OCI-LY3 (cell line): ENCODE measurements at regions not wholly inside any gene's neighbourhood (a gene's known extent, or its start where the extent isn't known, plus 50 kb on each side); places are given as distances from the start of the nearest gene placed in this dataset.
"Not testable (repeated sequence)": the region's sequence is repeated elsewhere in the genome, so short reads cannot be mapped to it uniquely, and the experiment has no call there.

ENCODE experiments used
- H2AFZ ChIP-seq: fragments of 200-600, 300-600 bp; shearing (Covaris generic); 2 replicates; pipeline ENCODE4 v1.6.0; 2014; ENCODE audit warnings: antibody characterized with exemption, low read depth, low read length
- H3K27ac ChIP-seq: fragments of 200-600, 300-600 bp; sonication (generic); 2 replicates; pipeline ENCODE4 v1.5.1; 2014; ENCODE audit warnings: mild to moderate bottlenecking, low read length, moderate library complexity, mixed read lengths
- H3K27me3 ChIP-seq: fragments of 200-600, 300-600 bp; sonication (generic); 2 replicates; pipeline ENCODE4 v1.6.1; 2014; ENCODE audit warnings: low read depth, low read length, mixed read lengths
- H3K36me3 ChIP-seq: fragments of 200-600, 300-600 bp; sonication (generic); replicated peaks from 2 replicates; pipeline ENCODE3; 2014; ENCODE audit warnings: low read depth, low read length, mixed read lengths
- H3K4me1 ChIP-seq: fragments of 300-600, 200-600 bp; sonication (generic); 2 replicates; pipeline ENCODE4 v1.6.1; 2014; ENCODE audit warnings: low read length, mixed read lengths
- H3K4me2 ChIP-seq: fragments of 200-600, 300-600 bp; sonication (generic); 2 replicates; pipeline ENCODE4 v1.6.1; 2014; ENCODE audit warnings: low read length, mixed read lengths
- H3K4me3 ChIP-seq: fragments of 300-600, 200-600 bp; sonication (generic); 2 replicates; pipeline ENCODE4 v1.5.1; 2014; ENCODE audit warnings: antibody characterized with exemption, mild to moderate bottlenecking, low read length, moderate library complexity
- H3K79me2 ChIP-seq: fragments of 300-600, 200-600 bp; shearing (Covaris generic); 2 replicates; pipeline ENCODE4 v1.6.1; 2014; ENCODE audit warnings: mild to moderate bottlenecking, low read length, mixed read lengths
- H3K9ac ChIP-seq: fragments of 300-600, 200-600 bp; shearing (Covaris generic); 2 replicates; pipeline ENCODE4 v1.6.0; 2014; ENCODE audit warnings: mild to moderate bottlenecking, low read length, moderate library complexity
- H3K9me3 ChIP-seq: fragments of 200-600, 300-600 bp; shearing (Covaris generic); 2 replicates; pipeline ENCODE4 v1.6.1; 2014; ENCODE audit warnings: low read length, mixed read lengths; ENCODE audit not compliant: insufficient read depth
- H4K20me1 ChIP-seq: fragments of 200-600, 300-600 bp; sonication (generic); 2 replicates; pipeline ENCODE4 v1.6.1; 2016; ENCODE audit warnings: low read length, mixed read lengths; ENCODE audit not compliant: insufficient read depth
- EZH2phosphoT487 ChIP-seq: fragments of 200-600 bp; shearing (Covaris generic); IDR thresholded peaks from 2 replicates; pipeline ENCODE4 v1.6.1; 2018; ENCODE audit warnings: antibody characterized with exemption, mixed run types, low read depth
- TF ChIP-seq, protein P1 (sequence below): fragments of 200-600, 300-600 bp; sonication (generic); IDR thresholded peaks from 2 replicates; pipeline ENCODE4 v1.5.1; 2014; ENCODE audit warnings: antibody characterized with exemption, low read length, low read depth

DNA sequence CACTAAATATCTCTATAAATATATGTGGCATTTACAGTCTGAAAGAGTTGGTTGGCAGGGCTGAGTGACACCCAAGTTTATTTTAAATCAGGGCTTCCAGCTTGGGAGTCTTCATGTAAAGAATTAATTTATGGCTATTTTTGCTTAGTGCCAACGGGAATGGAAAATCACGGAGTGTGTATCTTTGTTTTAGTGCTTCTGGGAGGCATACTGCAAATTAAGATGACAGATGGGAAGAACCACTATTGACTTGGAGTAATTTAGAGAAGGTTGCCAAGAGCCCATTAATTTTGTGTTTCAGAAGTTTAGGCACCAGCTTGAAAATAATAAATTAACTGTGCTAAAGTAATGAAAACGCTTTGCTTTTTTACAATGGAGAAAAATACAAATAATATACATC lies 135.2 kb downstream of the GPR37 start:
- H3K27ac ChIP-seq = no peak overlapping the region
- H3K27me3 ChIP-seq = no peaks in the 10 kb centered on the region
- H4K20me1 ChIP-seq = no peaks in the 10 kb centered on the region
- H3K4me2 ChIP-seq = no peak overlapping the region
- no peaks in the 10 kb centered on the region for H3K4me1 ChIP-seq
- no peaks in the 10 kb centered on the region for H3K36me3 ChIP-seq
- H2AFZ ChIP-seq = no peak overlapping the region
- H3K9ac ChIP-seq = no peak overlapping the region
- H3K4me3 ChIP-seq = no peak overlapping the region
- no peaks in the 10 kb centered on the region for H3K79me2 ChIP-seq
- no peaks in the 10 kb centered on the region for H3K9me3 ChIP-seq
- TF ChIP-seq EZH2phosphoT487 = no peak
- TF ChIP-seq, protein P1, sequence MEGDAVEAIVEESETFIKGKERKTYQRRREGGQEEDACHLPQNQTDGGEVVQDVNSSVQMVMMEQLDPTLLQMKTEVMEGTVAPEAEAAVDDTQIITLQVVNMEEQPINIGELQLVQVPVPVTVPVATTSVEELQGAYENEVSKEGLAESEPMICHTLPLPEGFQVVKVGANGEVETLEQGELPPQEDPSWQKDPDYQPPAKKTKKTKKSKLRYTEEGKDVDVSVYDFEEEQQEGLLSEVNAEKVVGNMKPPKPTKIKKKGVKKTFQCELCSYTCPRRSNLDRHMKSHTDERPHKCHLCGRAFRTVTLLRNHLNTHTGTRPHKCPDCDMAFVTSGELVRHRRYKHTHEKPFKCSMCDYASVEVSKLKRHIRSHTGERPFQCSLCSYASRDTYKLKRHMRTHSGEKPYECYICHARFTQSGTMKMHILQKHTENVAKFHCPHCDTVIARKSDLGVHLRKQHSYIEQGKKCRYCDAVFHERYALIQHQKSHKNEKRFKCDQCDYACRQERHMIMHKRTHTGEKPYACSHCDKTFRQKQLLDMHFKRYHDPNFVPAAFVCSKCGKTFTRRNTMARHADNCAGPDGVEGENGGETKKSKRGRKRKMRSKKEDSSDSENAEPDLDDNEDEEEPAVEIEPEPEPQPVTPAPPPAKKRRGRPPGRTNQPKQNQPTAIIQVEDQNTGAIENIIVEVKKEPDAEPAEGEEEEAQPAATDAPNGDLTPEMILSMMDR = no peak

DNA sequence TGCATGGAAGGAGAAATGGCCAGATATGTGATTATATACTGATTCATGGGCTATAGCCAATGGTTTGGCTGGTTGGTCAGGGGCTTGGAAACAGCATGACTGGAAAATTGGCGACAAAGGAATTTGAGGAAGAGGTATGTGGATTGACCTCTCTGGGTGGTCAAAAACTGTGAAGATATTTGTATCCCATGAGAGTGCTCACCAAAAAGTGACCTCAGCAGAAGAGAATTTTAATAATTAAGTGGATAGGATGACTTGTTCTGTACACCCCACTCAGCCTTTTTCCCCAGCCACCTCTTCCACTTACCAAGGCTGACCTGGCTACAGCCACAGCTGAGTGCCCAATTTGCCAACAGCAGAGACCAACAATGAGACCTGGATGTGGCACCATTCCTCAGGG lies 146.7 kb downstream of the GPR37 start:
- H4K20me1 ChIP-seq = no peaks in the 10 kb centered on the region
- no peak overlapping the region for H3K9ac ChIP-seq
- H3K27ac ChIP-seq = no peak overlapping the region
- TF ChIP-seq EZH2phosphoT487 = no peak
- TF ChIP-seq, protein P1 = no peak
- H3K27me3 ChIP-seq = no peaks in the 10 kb centered on the region
- H3K9me3 ChIP-seq = no peaks in the 10 kb centered on the region
- no peak overlapping the region for H3K4me3 ChIP-seq
- H3K36me3 ChIP-seq = no peaks in the 10 kb centered on the region
- no peak overlapping the region for H2AFZ ChIP-seq
- H3K79me2 ChIP-seq = no peaks in the 10 kb centered on the region
- H3K4me2 ChIP-seq = no peak overlapping the region
- no peaks in the 10 kb centered on the region for H3K4me1 ChIP-seq

GRCh38 chr7:124618051-124618450 lies 147.5 kb downstream of the GPR37 start:
- H3K27ac ChIP-seq, H3K9me3 ChIP-seq, H3K27me3 ChIP-seq, H3K4me2 ChIP-seq, H3K79me2 ChIP-seq, H3K4me3 ChIP-seq, H4K20me1 ChIP-seq, H2AFZ ChIP-seq, H3K36me3 ChIP-seq, H3K9ac ChIP-seq, H3K4me1 ChIP-seq: not testable (repeated sequence)

DNA sequence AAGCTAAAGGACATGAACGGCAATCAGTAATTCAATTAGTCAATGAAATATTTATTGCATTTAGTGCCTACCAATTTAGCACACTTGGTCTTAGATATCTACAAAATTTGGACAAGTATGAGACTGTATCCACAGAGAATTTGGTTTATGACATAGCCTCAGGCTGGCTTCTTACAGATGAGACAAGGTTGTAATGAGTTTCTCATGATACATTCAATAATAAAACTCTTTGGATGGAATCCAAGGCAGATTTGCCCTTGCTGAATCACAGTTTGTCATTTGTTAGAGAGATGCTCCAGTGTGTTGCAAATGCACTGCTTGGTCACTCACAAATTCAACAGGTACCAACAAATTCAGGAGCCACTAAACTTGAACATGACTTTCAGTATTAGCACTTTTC lies 162.5 kb downstream of the GPR37 start:
- no peaks in the 10 kb centered on the region for H4K20me1 ChIP-seq
- H3K4me3 ChIP-seq = no peak overlapping the region
- no peak overlapping the region for H2AFZ ChIP-seq
- H3K27me3 ChIP-seq = no peaks in the 10 kb centered on the region
- H3K36me3 ChIP-seq = peaks cover 6% of the 10 kb centered on the region
- peaks cover 5% of the 10 kb centered on the region for H3K4me1 ChIP-seq
- no peaks in the 10 kb centered on the region for H3K79me2 ChIP-seq
- H3K9ac ChIP-seq = no peak overlapping the region
- H3K4me2 ChIP-seq = no peak overlapping the region
- H3K9me3 ChIP-seq = no peaks in the 10 kb centered on the region
- H3K27ac ChIP-seq = no peak overlapping the region
- no peak for TF ChIP-seq EZH2phosphoT487
- TF ChIP-seq, protein P1 = no peak

DNA sequence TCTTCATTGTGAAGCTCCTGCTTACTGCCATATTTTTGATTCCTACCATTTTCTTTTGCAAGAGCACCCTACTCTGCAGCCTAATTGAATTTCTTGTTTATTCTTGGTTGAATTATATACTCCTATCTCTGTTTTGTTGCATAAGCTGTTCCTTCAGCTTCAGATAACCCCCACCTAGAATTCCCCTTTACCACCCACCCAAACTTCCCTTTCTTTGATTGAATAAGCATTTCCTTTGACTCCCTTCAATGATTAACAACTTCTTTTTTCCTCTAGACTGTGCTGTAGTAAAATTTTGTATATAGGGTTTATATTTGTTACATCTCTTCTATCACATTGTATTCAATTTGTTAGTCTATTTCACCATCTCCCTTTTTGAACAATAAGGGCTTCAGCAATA lies 168.1 kb downstream of the GPR37 start:
- Histone ChIP-seq H2AFZ (0 out of 2 replicates have a peak overlapping the region, but pooled peaks have one; percentile 49), H3K9ac (no peak overlapping the region), H3K79me2 (no peaks in the 10 kb centered on the region), H3K27me3 (no peaks in the 10 kb centered on the region), H4K20me1 (no peaks in the 10 kb centered on the region), H3K9me3 (no peaks in the 10 kb centered on the region; the same call in 1 of the 2 replicates), H3K4me3 (peak overlapping the region; percentile 10; the same call in 1 of the 2 replicates), H3K4me1 (peaks cover 20% of the 10 kb centered on the region), H3K4me2 (peak overlapping the region; percentile 45), H3K27ac (no peak overlapping the region; the same call in 1 of the 2 replicates), H3K36me3 (peaks cover 14% of the 10 kb centered on the region)
- TF ChIP-seq EZH2phosphoT487 = no peak
- TF ChIP-seq, protein P1 = no peak
